H9 (cell line): ENCODE measurements at regions not wholly inside any gene's neighbourhood (a gene's known extent, or its start where the extent isn't known, plus 50 kb on each side); places are given as distances from the start of the nearest gene placed in this dataset.

Experiments
- DNase-seq: peaks from one replicate; pipeline ENCODE4 v3.0.0-alpha.2; 2017
- H2AFZ ChIP-seq: one replicate; pipeline ENCODE4 v1.6.1; 2013; ENCODE audit warnings: mild to moderate bottlenecking, low read length, control low read depth, moderate library complexity
- H2AK5ac ChIP-seq: 2 replicates; pipeline ENCODE4 v1.6.1; 2013; ENCODE audit warnings: low read length, control low read depth, mixed read lengths; ENCODE audit not compliant: insufficient read length
- H2BK120ac ChIP-seq: one replicate; pipeline ENCODE4 v1.6.1; 2013; ENCODE audit warnings: low read depth, mild to moderate bottlenecking, low read length, control low read depth, inconsistent platforms; ENCODE audit not compliant: poor library complexity, severe bottlenecking
- H2BK12ac ChIP-seq: 2 replicates; pipeline ENCODE4 v1.6.1; 2013; ENCODE audit warnings: low read length, control low read depth, mixed read lengths, low read depth; ENCODE audit not compliant: insufficient read length
- H2BK15ac ChIP-seq: 2 replicates; pipeline ENCODE4 v1.6.1; 2013; ENCODE audit warnings: low read depth, low read length, control low read depth
- H2BK20ac ChIP-seq: one replicate; pipeline ENCODE4 v1.6.1; 2013; ENCODE audit warnings: low read depth, mild to moderate bottlenecking, low read length, control low read depth, inconsistent platforms; ENCODE audit not compliant: poor library complexity, severe bottlenecking
- H2BK5ac ChIP-seq: 2 replicates; pipeline ENCODE4 v1.6.1; 2013; ENCODE audit warnings: low read length, control low read depth, mixed read lengths; ENCODE audit not compliant: insufficient read length
- H3K14ac ChIP-seq: 2 replicates; pipeline ENCODE4 v1.6.1; 2013; ENCODE audit warnings: low read length, control low read depth; ENCODE audit not compliant: insufficient read depth
- H3K18ac ChIP-seq: 2 replicates; pipeline ENCODE4 v1.6.1; 2013; ENCODE audit warnings: low read depth, mild to moderate bottlenecking, mixed read lengths, low read length, control low read depth; ENCODE audit not compliant: insufficient read length
- H3K23ac ChIP-seq: 2 replicates; pipeline ENCODE4 v1.6.1; 2013; ENCODE audit warnings: low read length, control low read depth, mixed read lengths, low read depth; ENCODE audit not compliant: insufficient read length
- H3K23me2 ChIP-seq: 2 replicates; pipeline ENCODE4 v1.6.1; 2013; ENCODE audit warnings: low read depth, mild to moderate bottlenecking, mixed read lengths, low read length, control low read depth; ENCODE audit not compliant: insufficient read length, poor library complexity, severe bottlenecking
- H3K27ac ChIP-seq: 2 replicates; pipeline ENCODE4 v1.5.1; 2013; ENCODE audit warnings: low read length, control low read depth, mixed read lengths, low read depth; ENCODE audit not compliant: insufficient read length
- H3K27me3 ChIP-seq: 2 replicates; pipeline ENCODE4 v1.6.1; 2013; ENCODE audit warnings: low read length, control low read depth, inconsistent platforms; ENCODE audit not compliant: insufficient read depth
- H3K4ac ChIP-seq: 2 replicates; pipeline ENCODE4 v1.6.1; 2013; ENCODE audit warnings: low read depth, mild to moderate bottlenecking, control low read depth, inconsistent platforms, low read length, moderate library complexity
- H3K4me1 ChIP-seq: 2 replicates; pipeline ENCODE4 v1.6.1; 2013; ENCODE audit warnings: low read length, control low read depth, inconsistent platforms; ENCODE audit not compliant: insufficient read depth
- H3K4me2 ChIP-seq: 2 replicates; pipeline ENCODE4 v1.6.1; 2013; ENCODE audit warnings: low read length, control low read depth, mixed read lengths; ENCODE audit not compliant: insufficient read length, insufficient read depth
- H3K56ac ChIP-seq: 2 replicates; pipeline ENCODE4 v1.6.1; 2013; ENCODE audit warnings: low read depth, mild to moderate bottlenecking, mixed read lengths, low read length, control low read depth; ENCODE audit not compliant: insufficient read length
- H3K79me1 ChIP-seq: 2 replicates; pipeline ENCODE4 v1.6.1; 2013; ENCODE audit warnings: low read depth, mild to moderate bottlenecking, moderate library complexity, low read length, control low read depth, inconsistent platforms; ENCODE audit not compliant: insufficient read depth, poor library complexity, severe bottlenecking
- H3K79me2 ChIP-seq: 2 replicates; pipeline ENCODE4 v1.6.1; 2013; ENCODE audit warnings: low read length, control low read depth, inconsistent platforms; ENCODE audit not compliant: insufficient read depth
- H3K9ac ChIP-seq: 2 replicates; pipeline ENCODE4 v1.6.1; 2013; ENCODE audit warnings: low read length, control low read depth, mixed read lengths; ENCODE audit not compliant: insufficient read length; ENCODE audit errors: extremely low read depth
- H3K9me3 ChIP-seq: one replicate; pipeline ENCODE4 v1.6.1; 2013; ENCODE audit warnings: low read depth, low read length, inconsistent platforms; ENCODE audit not compliant: control insufficient read depth
- H3T11ph ChIP-seq: one replicate; pipeline ENCODE4 v1.6.1; 2013; ENCODE audit warnings: mild to moderate bottlenecking, low read length, control low read depth, inconsistent platforms
- H4K20me1 ChIP-seq: one replicate; pipeline ENCODE4 v1.6.1; 2013; ENCODE audit not compliant: control insufficient read depth, insufficient read length, insufficient read depth
- H4K5ac ChIP-seq: 2 replicates; pipeline ENCODE4 v1.6.1; 2013; ENCODE audit warnings: low read depth, mild to moderate bottlenecking, mixed read lengths, low read length, control low read depth; ENCODE audit not compliant: insufficient read length
- H4K8ac ChIP-seq: replicated peaks from 2 replicates; pipeline ENCODE4 v1.6.1; 2013; ENCODE audit warnings: low read length, control low read depth, mixed read lengths, low read depth; ENCODE audit not compliant: insufficient read length
- H4K91ac ChIP-seq: 2 replicates; pipeline ENCODE4 v1.6.1; 2013; ENCODE audit warnings: low read depth, mild to moderate bottlenecking, moderate library complexity, mixed read lengths, low read length, control low read depth; ENCODE audit not compliant: insufficient read length
- H3K27ac Mint-ChIP-seq, 3 experiments: 2 replicates in 2 of 3; 3 replicates in 1 of 3; pipeline ENCODE4 v1.8.0; 2020 to 2021; ENCODE audit warnings: mixed read lengths in 3 of 3, mild to moderate bottlenecking in 1 of 3, moderate library complexity in 1 of 3
- H3K27me3 Mint-ChIP-seq: 2 replicates; pipeline ENCODE4 v1.8.0; 2021; ENCODE audit warnings: low read depth, mild to moderate bottlenecking, moderate library complexity, mixed read lengths
- H3K36me3 Mint-ChIP-seq, 3 experiments: 2 replicates in 2 of 3; 3 replicates in 1 of 3; pipeline ENCODE4 v1.8.0; 2020 to 2021; ENCODE audit warnings: low read depth in 3 of 3, mixed read lengths in 3 of 3; ENCODE audit not compliant: insufficient read depth in 1 of 3
- H3K4me1 Mint-ChIP-seq, 2 experiments: 2 replicates each; pipeline ENCODE4 v1.8.0; 2020; ENCODE audit warnings: mixed read lengths in 2 of 2
- H3K4me3 Mint-ChIP-seq, 2 experiments: 2 replicates in 1 of 2; 3 replicates in 1 of 2; pipeline ENCODE4 v1.8.0; 2020 to 2021; ENCODE audit warnings: mild to moderate bottlenecking in 2 of 2, mixed read lengths in 2 of 2, moderate library complexity in 1 of 2
- H3K9me3 Mint-ChIP-seq, 2 experiments: 2 replicates in 1 of 2; 3 replicates in 1 of 2; pipeline ENCODE4 v1.8.0; 2020; ENCODE audit warnings: mild to moderate bottlenecking in 2 of 2, mixed read lengths in 2 of 2, moderate library complexity in 1 of 2
- WGBS: extraction: QIAGEN DNeasy Blood & Tissue Kit; methylation state at CpG from one replicate; pipeline ENCODE4 v1.1.7; 2013; ENCODE audit warnings: missing lambda C conversion rate, low lambda C conversion rate, mixed read lengths; ENCODE audit not compliant: insufficient read length; ENCODE audit errors: extremely low coverage; 5-methylcytosine and 5-hydroxymethylcytosine counted together
- TF ChIP-seq, protein P1 (sequence below): fragments of 200-600 bp; sonication (generic); conservative IDR thresholded peaks from 3 replicates; pipeline ENCODE4 v1.8.0; 2021; ENCODE audit warnings: antibody characterized with exemption, mild to moderate bottlenecking

DNA sequence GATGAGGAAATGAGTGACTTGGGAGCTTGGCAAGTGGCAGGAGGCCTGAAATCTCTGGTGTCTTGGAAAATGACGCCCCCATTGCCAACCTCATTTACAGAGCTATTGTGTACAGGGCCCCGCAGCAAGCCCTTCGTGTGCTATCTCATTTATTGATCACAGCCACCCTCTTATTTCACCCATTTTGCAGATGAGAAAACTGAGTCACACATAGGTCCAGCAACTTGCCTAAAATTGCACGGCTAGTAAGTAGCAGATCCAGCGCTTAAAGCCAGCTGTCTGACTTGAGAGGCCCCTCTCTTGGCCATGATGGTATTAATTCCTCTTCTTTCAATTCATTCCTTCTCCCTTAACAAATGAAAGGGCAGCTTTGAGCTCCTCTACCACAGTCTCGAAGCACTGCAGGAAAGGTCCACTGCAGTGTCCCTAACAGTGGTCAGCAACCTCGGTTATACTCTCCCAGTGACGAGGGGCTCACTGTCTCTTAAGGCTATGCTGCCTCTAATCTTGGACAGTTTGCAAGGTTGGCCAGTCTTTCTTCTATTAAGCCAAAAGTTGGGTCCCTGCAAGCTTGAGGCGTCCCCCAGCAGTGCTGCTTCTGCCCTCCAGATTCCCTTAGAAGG, 162.2 kb downstream of the COPRS start:
- Histone ChIP-seq H2BK5ac (no peak overlapping the region), H2BK120ac (no peak overlapping the region), H2BK15ac (no peak overlapping the region), H2BK12ac (no peak overlapping the region), H3K79me2 (no peaks in the 10 kb centered on the region), H3K79me1 (no peaks in the 10 kb centered on the region), H2BK20ac (no peak overlapping the region), H4K5ac (no peak overlapping the region), H3K4me2 (no peak overlapping the region), H3K4me1 (no peaks in the 10 kb centered on the region), H3K14ac (no peak overlapping the region), H3K4ac (no peak overlapping the region), H2AK5ac (no peak overlapping the region), H4K91ac (no peak overlapping the region), H3K27me3 (no peaks in the 10 kb centered on the region), H3K23me2 (no peaks in the 10 kb centered on the region), H3T11ph (no peak overlapping the region), H3K9ac (no peak overlapping the region), H3K9me3 (no peaks in the 10 kb centered on the region), H2AFZ (no peak overlapping the region), H3K18ac (no peak overlapping the region), H3K23ac (no peak overlapping the region), H3K27ac (no peak overlapping the region), H3K56ac (no peak overlapping the region), H4K8ac (no peak overlapping the region), H4K20me1 (no peaks in the 10 kb centered on the region)
- Mint-ChIP-seq H3K27ac (no peak overlapping the region; a peak in 1 of 7 replicates), H3K36me3 (no peaks in the 10 kb centered on the region), H3K4me3 (no peak overlapping the region), H3K4me1 (peaks cover 11 to 19% of the 10 kb centered on the region in 2 experiments), H3K9me3 (no peaks in the 10 kb centered on the region), H3K27me3 (no peaks in the 10 kb centered on the region)
- DNase-seq, result no peak
- WGBS, result no CpG with 5 or more reads among the region's 9 CpGs
- TF ChIP-seq, protein P1, sequence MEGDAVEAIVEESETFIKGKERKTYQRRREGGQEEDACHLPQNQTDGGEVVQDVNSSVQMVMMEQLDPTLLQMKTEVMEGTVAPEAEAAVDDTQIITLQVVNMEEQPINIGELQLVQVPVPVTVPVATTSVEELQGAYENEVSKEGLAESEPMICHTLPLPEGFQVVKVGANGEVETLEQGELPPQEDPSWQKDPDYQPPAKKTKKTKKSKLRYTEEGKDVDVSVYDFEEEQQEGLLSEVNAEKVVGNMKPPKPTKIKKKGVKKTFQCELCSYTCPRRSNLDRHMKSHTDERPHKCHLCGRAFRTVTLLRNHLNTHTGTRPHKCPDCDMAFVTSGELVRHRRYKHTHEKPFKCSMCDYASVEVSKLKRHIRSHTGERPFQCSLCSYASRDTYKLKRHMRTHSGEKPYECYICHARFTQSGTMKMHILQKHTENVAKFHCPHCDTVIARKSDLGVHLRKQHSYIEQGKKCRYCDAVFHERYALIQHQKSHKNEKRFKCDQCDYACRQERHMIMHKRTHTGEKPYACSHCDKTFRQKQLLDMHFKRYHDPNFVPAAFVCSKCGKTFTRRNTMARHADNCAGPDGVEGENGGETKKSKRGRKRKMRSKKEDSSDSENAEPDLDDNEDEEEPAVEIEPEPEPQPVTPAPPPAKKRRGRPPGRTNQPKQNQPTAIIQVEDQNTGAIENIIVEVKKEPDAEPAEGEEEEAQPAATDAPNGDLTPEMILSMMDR, result no peak
